H1 (cell line): ENCODE measurements at regions not wholly inside any gene's neighbourhood (a gene's known extent, or its start where the extent isn't known, plus 50 kb on each side); places are given as distances from the start of the nearest gene placed in this dataset.

Experiments used
- CTCF ChIA-PET: fragments of 300-600 bp; sonication (Branson Sonifier 250); formaldehyde crosslinking; loops from one replicate; lab custom pipeline; 2021; ENCODE audit not compliant: partially characterized antibody; lab: Charles Lee
- POLR2A ChIA-PET: fragments of 300-600 bp; sonication (Branson Sonifier 250); formaldehyde crosslinking; loops from one replicate; lab custom pipeline; 2021; ENCODE audit warnings: inconsistent platforms; ENCODE audit not compliant: partially characterized antibody; lab: Charles Lee
- DNase-seq, 2 experiments: peaks; one replicate each; pipeline versions ENCODE4 v3.0.0 to v3.0.0-alpha.2; 2010 to 2022; ENCODE audit warnings: low spot score in 2 of 2, low read depth in 1 of 2, mixed read lengths in 1 of 2
- FAIRE-seq: peaks from 2 replicates; lab custom pipeline; 2011; peaks lifted over from hg19 to GRCh38; lab: Jason Lieb, UNC
- H2AFZ ChIP-seq: 2 replicates; pipeline ENCODE4 v1.8.1; 2012; ENCODE audit warnings: low read length, inconsistent platforms
- H2AK5ac ChIP-seq: 2 replicates; pipeline ENCODE4 v1.6.1; 2013; ENCODE audit warnings: low read depth, low read length
- H2BK120ac ChIP-seq: replicated peaks from 2 replicates; pipeline ENCODE3; 2013; ENCODE audit warnings: low read depth, low read length, inconsistent platforms
- H2BK12ac ChIP-seq: 2 replicates; pipeline ENCODE4 v1.6.1; 2013; ENCODE audit warnings: low read depth, low read length
- H2BK15ac ChIP-seq: 2 replicates; pipeline ENCODE4 v1.6.1; 2013; ENCODE audit warnings: low read length
- H2BK20ac ChIP-seq: 2 replicates; pipeline ENCODE4 v1.6.1; 2013; ENCODE audit warnings: low read length
- H2BK5ac ChIP-seq: 2 replicates; pipeline ENCODE4 v1.6.1; 2013; ENCODE audit warnings: low read depth, low read length
- H3K14ac ChIP-seq: 2 replicates; pipeline ENCODE4 v1.6.1; 2013; ENCODE audit warnings: inconsistent platforms; ENCODE audit not compliant: insufficient read length
- H3K18ac ChIP-seq: 2 replicates; pipeline ENCODE4 v1.6.1; 2013; ENCODE audit warnings: low read length; ENCODE audit errors: extremely low read depth
- H3K23ac ChIP-seq: 2 replicates; pipeline ENCODE4 v1.6.1; 2013; ENCODE audit warnings: inconsistent platforms; ENCODE audit not compliant: insufficient read length
- H3K23me2 ChIP-seq: 2 replicates; pipeline ENCODE4 v1.6.1; 2013; ENCODE audit warnings: low read depth, low read length
- H3K27ac ChIP-seq: 2 replicates; pipeline ENCODE4 v1.6.1; 2011; ENCODE audit warnings: low read depth, low read length, inconsistent platforms
- H3K27me3 ChIP-seq, 4 experiments: replicated peaks in 1 of 4; 1 replicate in 1 of 4; 2 replicates in 3 of 4; pipeline versions ENCODE4 v1.6.1 to v1.8.1; 2011 to 2013; ENCODE audit warnings: low read length in 3 of 4, mild to moderate bottlenecking in 3 of 4, inconsistent platforms in 2 of 4, mixed read lengths in 2 of 4, moderate library complexity in 1 of 4; ENCODE audit not compliant: control insufficient read depth in 3 of 4, insufficient read depth in 3 of 4; ENCODE audit errors: extremely low read depth in 1 of 4
- H3K36me3 ChIP-seq, 4 experiments: 2 replicates each; pipeline versions ENCODE4 v1.6.1 to v1.8.1; 2011 to 2013; ENCODE audit warnings: mild to moderate bottlenecking in 4 of 4, low read length in 3 of 4, moderate library complexity in 2 of 4, control low read depth in 1 of 4, inconsistent platforms in 1 of 4; ENCODE audit not compliant: insufficient read depth in 4 of 4, control insufficient read depth in 2 of 4
- H3K4ac ChIP-seq: replicated peaks from 2 replicates; pipeline ENCODE3; 2013; ENCODE audit warnings: low read length, low read depth, mixed read lengths, inconsistent platforms; ENCODE audit not compliant: insufficient read length
- H3K4me1 ChIP-seq, 4 experiments: replicated peaks in 1 of 4; 1 replicate in 1 of 4; 2 replicates in 3 of 4; pipeline versions ENCODE4 v1.6.1 to v1.8.1; 2011 to 2013; ENCODE audit warnings: low read length in 3 of 4, inconsistent platforms in 2 of 4, mixed read lengths in 1 of 4; ENCODE audit not compliant: insufficient read depth in 4 of 4, control insufficient read depth in 3 of 4
- H3K4me2 ChIP-seq, 2 experiments: 2 replicates each; pipeline versions ENCODE4 v1.6.1 to v1.8.1; 2011 to 2013; ENCODE audit warnings: low read depth in 2 of 2, low read length in 2 of 2, control low read depth in 1 of 2, inconsistent platforms in 1 of 2, mild to moderate bottlenecking in 1 of 2; ENCODE audit not compliant: insufficient read depth in 1 of 2
- H3K4me3 ChIP-seq, 4 experiments: fragments of 200-600, 300-600 bp in 1 of 4; sonication (generic), shearing (Covaris generic), sonication (Bioruptor Twin) in 1 of 4; 2 replicates each; pipeline versions ENCODE4 v1.5.1 to v1.8.1; 2011 to 2016; ENCODE audit warnings: low read length in 4 of 4, low read depth in 3 of 4, control low read depth in 2 of 4, inconsistent platforms in 2 of 4, mild to moderate bottlenecking in 2 of 4, mixed read lengths in 1 of 4, moderate library complexity in 1 of 4; ENCODE audit not compliant: insufficient read depth in 2 of 4; ENCODE audit errors: extremely low read depth in 1 of 4
- H3K56ac ChIP-seq: replicated peaks from 2 replicates; pipeline ENCODE3; 2013; ENCODE audit warnings: low read depth, mild to moderate bottlenecking, mixed read lengths, low read length, inconsistent platforms; ENCODE audit not compliant: insufficient read length
- H3K79me1 ChIP-seq: 2 replicates; pipeline ENCODE4 v1.6.1; 2013; ENCODE audit warnings: low read depth, low read length, control low read depth
- H3K79me2 ChIP-seq, 2 experiments: 2 replicates each; pipeline versions ENCODE4 v1.6.1 to v1.8.1; 2012 to 2013; ENCODE audit warnings: low read length in 2 of 2, mild to moderate bottlenecking in 2 of 2, inconsistent platforms in 1 of 2; ENCODE audit not compliant: insufficient read depth in 2 of 2, control insufficient read depth in 1 of 2
- H3K9ac ChIP-seq, 4 experiments: replicated peaks in 1 of 4; 1 replicate in 1 of 4; 2 replicates in 3 of 4; pipeline versions ENCODE4 v1.6.1 to v1.8.1; 2011 to 2013; ENCODE audit warnings: low read depth in 3 of 4, low read length in 3 of 4, control low read depth in 2 of 4, mild to moderate bottlenecking in 2 of 4, moderate library complexity in 2 of 4, inconsistent platforms in 1 of 4; ENCODE audit errors: extremely low read depth in 1 of 4
- H3K9me3 ChIP-seq, 2 experiments: 2 replicates each; pipeline versions ENCODE4 v1.6.1 to v1.8.1; 2012 to 2013; ENCODE audit warnings: mild to moderate bottlenecking in 2 of 2, moderate library complexity in 2 of 2, control low read depth in 1 of 2, inconsistent platforms in 1 of 2, low read depth in 1 of 2, low read length in 1 of 2, mixed read lengths in 1 of 2; ENCODE audit not compliant: insufficient read depth in 2 of 2
- H4K20me1 ChIP-seq, 2 experiments: replicated peaks in 1 of 2; 2 replicates each; pipeline versions ENCODE3 to v1.8.1; 2011 to 2013; ENCODE audit warnings: inconsistent platforms in 2 of 2, low read length in 2 of 2, mild to moderate bottlenecking in 1 of 2; ENCODE audit not compliant: insufficient read depth in 2 of 2, control insufficient read depth in 1 of 2
- H4K5ac ChIP-seq: 2 replicates; pipeline ENCODE4 v1.6.1; 2013; ENCODE audit warnings: low read length, low read depth, mixed read lengths, inconsistent platforms; ENCODE audit not compliant: insufficient read length
- H4K8ac ChIP-seq: 2 replicates; pipeline ENCODE4 v1.8.0; 2013; ENCODE audit warnings: mild to moderate bottlenecking, moderate library complexity, low read length, inconsistent platforms; ENCODE audit not compliant: insufficient read depth; ENCODE audit errors: extremely low read depth
- H4K91ac ChIP-seq: replicated peaks from 2 replicates; pipeline ENCODE3; 2013; ENCODE audit warnings: low read length, mixed read lengths, inconsistent platforms; ENCODE audit not compliant: insufficient read length
- JUN ChIP-seq: IDR thresholded peaks from 2 replicates; pipeline ENCODE4 v1.6.1; 2011; ENCODE audit warnings: low read depth, mild to moderate bottlenecking, improper control_type of control experiment, low read length
- KDM5A ChIP-seq: fragments of 200-600 bp; IDR thresholded peaks from 2 replicates; pipeline ENCODE4 v1.7.1; 2012; ENCODE audit warnings: mild to moderate bottlenecking, low read length, inconsistent platforms, mixed read lengths
- ZNF274 ChIP-seq: IDR thresholded peaks from 2 replicates; pipeline ENCODE4 v1.7.0; 2012; ENCODE audit warnings: low read length, borderline replicate concordance; ENCODE audit errors: extremely low read depth
- WGBS, 2 experiments: shearing (Covaris generic) in 1 of 2; methylation state at CpG; one replicate each; pipeline versions ENCODE4 v1.1.6 to v1.1.7; 2013 to 2015; ENCODE audit warnings: low lambda C conversion rate in 2 of 2, mixed read lengths in 2 of 2, inconsistent platforms in 1 of 2, low coverage in 1 of 2, missing lambda C conversion rate in 1 of 2; ENCODE audit not compliant: insufficient replicate concordance in 2 of 2, insufficient coverage in 1 of 2, insufficient read length in 1 of 2; ENCODE audit errors: extremely low coverage in 1 of 2, missing lambda C conversion rate in 1 of 2; 5-methylcytosine and 5-hydroxymethylcytosine counted together

GRCh38 chr3:159168788-159169187 lies 366.9 kb downstream of the MFSD1 start:
- Histone ChIP-seq H3K4ac (no peak overlapping the region), H3K14ac (no peak overlapping the region), H2BK20ac (no peak overlapping the region), H3K23me2 (no peaks in the 10 kb centered on the region), H3K23ac (no peak overlapping the region), H2BK5ac (no peak overlapping the region), H3K4me3 (no peak overlapping the region), H4K5ac (no peak overlapping the region), H2BK15ac (no peak overlapping the region), H4K20me1 (no peaks in the 10 kb centered on the region), H3K9ac (no peak overlapping the region), H3K56ac (no peak overlapping the region), H4K8ac (no peak overlapping the region), H2AK5ac (no peak overlapping the region), H3K27me3 (no peaks in the 10 kb centered on the region), H3K79me1 (no peaks in the 10 kb centered on the region), H4K91ac (no peak overlapping the region), H3K4me2 (no peak overlapping the region), H2BK120ac (no peak overlapping the region), H3K18ac (no peak overlapping the region), H2AFZ (no peak overlapping the region), H3K27ac (no peak overlapping the region), H3K9me3 (no peaks in the 10 kb centered on the region), H3K4me1 (no peaks in the 10 kb centered on the region), H3K36me3 (no peaks in the 10 kb centered on the region), H2BK12ac (no peak overlapping the region), H3K79me2 (no peaks in the 10 kb centered on the region)
- WGBS, 2 experiments = 89% methylated on average over 1 of the region's 1 CpG; no CpG with 5 or more reads in 1 of the 2 experiments
- FAIRE-seq = no peak
- TF ChIP-seq KDM5A = no peak
- TF ChIP-seq JUN = no peak
- no peak for TF ChIP-seq ZNF274
- DNase-seq = no peak
- ChIA-PET CTCF (no interaction called here), POLR2A (no interaction called here)
